Astrocyte of the cerebellum (primary cell): ENCODE measurements at regions not wholly inside any gene's neighbourhood (a gene's known extent, or its start where the extent isn't known, plus 50 kb on each side); places are given as distances from the start of the nearest gene placed in this dataset.
"Not testable (repeated sequence)": the region's sequence is repeated elsewhere in the genome, so short reads cannot be mapped to it uniquely, and the experiment has no call there.

ENCODE experiments used
- DNase-seq: peaks from one replicate; pipeline ENCODE4 v3.0.0-alpha.2; 2011; ENCODE audit warnings: low read depth
- H3K4me3 ChIP-seq: 2 replicates; pipeline ENCODE4 v1.5.1; 2011; ENCODE audit warnings: mild to moderate bottlenecking, low read depth, low read length, moderate library complexity
- CTCF ChIP-seq: IDR thresholded peaks from 2 replicates; pipeline ENCODE4 v1.5.1; 2012; ENCODE audit warnings: low read length, low read depth, moderate library complexity, mild to moderate bottlenecking; ENCODE audit errors: missing control alignments
- in situ Hi-C: cut with HindIII; loops from 2 replicates; pipeline ENCODE4 v1.10.0; 2017; ENCODE audit warnings: low sequenced_read_pairs

- TF ChIP-seq CTCF = no peak
- H3K4me3 ChIP-seq = no peak overlapping the region
- in situ Hi-C loops = no loop called here
- no peak for DNase-seq
These were observed 95.0 kb upstream of the TERB2 start for GRCh38 chr15:44861439-44861910.

DNA sequence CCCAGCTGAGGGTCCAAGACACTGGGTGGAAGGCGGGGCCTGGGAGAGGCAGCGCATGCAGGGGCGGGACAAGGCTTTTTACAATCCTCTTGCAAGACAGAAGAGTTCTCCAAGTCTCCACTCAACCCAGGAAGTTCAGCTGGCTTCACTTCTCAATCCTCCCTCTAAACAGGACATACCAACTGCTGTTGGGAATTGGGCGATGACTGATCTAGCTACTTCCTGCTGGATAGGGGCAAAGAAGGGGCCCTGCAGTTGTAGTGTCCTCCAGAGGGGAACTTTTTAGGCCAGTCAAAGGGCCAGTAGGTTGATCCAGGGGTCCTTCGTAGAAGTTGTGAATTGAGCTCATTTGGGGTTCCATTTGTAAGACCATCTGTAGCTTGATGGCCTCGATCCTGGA is 94.6 kb upstream of the TERB2 start:
- H3K4me3 ChIP-seq = no peak overlapping the region
- no peak for TF ChIP-seq CTCF
- in situ Hi-C loops = no loop called here
- DNase-seq = no peak

GRCh38 chr15:44862866-44863265 is 93.6 kb upstream of the TERB2 start:
- DNase-seq, in situ Hi-C loops, H3K4me3 ChIP-seq: not testable (repeated sequence)

DNA sequence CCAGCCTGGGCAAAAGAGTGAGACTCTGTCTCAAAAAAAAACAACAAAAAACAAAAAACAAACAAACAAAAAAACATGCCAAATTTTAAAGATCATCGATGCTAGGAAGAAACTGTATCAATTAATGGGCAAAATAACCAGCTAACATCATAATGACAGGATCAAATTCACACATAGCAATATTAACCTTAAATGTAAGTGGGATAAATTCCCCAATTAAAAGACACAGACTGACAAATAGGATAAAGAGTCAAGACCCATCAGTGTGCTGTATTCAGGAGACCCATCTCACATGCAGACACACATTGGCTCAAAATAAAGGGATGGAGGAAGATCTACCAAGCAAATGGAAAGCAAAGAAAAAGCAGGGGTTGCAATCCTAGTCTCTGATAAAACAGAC is 88.4 kb upstream of the TERB2 start:
- DNase-seq, in situ Hi-C loops, H3K4me3 ChIP-seq: not testable (repeated sequence)

DNA sequence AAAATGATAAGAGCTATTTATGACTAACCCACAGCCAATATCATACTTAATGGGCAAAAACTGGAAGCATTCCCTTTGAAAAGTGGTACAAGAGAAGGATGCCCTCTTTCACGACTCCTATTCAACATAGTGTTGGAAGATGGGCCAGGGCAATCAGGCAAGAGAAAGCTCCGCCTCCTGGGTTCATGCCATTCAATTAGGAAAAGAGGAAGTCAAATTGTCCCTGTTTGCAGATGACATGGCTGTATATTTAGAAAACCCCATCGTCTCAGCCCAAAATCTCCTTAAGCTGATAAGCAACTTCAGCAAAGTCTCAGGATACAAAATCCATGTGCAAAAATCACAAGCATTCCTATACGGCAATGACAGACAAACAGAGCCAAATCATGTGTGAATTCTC is 86.4 kb upstream of the TERB2 start:
- DNase-seq, in situ Hi-C loops: not testable (repeated sequence)

DNA sequence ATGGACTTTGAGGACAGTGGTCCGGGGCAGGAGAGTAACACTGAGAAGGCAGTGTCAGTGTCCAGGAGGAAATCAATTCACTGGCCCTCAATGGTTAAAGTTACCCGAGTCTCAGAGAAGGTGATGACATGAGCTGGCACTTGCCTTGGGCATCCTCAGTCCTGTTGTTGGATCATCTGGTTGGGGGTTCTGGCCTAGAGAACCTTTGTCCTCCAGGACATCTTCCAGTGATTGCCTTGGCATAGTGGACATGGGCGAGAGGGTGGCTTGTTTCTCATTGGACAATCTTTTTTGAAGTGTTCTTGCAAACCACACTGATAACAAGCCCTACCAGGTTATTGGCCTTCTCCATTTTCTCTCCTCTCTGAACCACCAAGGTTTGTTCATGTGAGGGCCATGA is 83.4 kb upstream of the TERB2 start:
- H3K4me3 ChIP-seq = no peak overlapping the region
- DNase-seq = no peak
- in situ Hi-C loops = no loop called here
- TF ChIP-seq CTCF = no peak

More for the DNA sequence above, 86.4 kb upstream of the TERB2 start:
- H3K4me3 ChIP-seq = not testable (repeated sequence)

DNA sequence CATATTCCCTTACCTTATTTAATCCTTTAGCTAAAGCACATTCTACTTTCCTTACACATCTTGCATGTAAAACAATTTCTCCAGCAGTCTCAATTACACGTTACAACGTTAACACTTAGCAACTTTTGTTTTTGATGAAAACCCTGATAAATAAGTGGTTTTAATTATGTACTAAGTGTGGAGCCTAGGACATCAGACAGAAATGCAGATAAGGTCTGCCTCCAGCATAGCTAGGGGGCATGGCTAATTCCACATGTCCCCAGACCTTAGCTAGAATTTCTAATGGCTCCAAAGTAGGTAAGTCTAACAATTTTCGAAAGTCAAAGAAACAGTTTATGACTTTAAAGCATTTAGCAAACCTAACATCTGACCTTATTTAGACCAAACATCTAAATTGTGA is 77.4 kb upstream of the TERB2 start:
- DNase-seq = no peak
- no peak overlapping the region for H3K4me3 ChIP-seq
- no peak for TF ChIP-seq CTCF
- in situ Hi-C loops = no loop called here

GRCh38 chr15:44882499-44882968 is 74.0 kb upstream of the TERB2 start:
- no peak for DNase-seq
- no peak for TF ChIP-seq CTCF
- in situ Hi-C loops = no loop called here
- no peak overlapping the region for H3K4me3 ChIP-seq
